ENCODE measurements at regions not wholly inside any gene's neighbourhood (a gene's known extent, or its start where the extent isn't known, plus 50 kb on each side); places are given as distances from the start of the nearest gene placed in this dataset.

DNA sequence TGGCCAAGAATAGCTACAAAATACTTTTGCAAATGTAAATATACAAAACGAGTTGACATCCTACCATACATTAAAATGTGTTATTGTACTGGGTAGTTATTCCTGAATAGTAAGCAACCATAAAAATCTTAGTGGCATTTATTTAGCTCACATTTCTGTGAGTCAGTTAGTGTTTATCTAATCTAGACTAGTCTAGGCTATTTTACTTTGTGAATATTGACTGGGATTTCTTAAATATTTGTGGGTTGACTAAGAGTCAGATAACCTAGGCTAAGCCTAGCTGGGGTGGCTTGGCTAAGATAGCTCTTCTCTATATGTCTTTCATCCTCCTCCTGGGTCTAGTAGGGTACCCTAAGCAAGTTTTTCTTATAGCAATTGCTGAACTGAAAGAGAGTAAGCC, 543.8 kb upstream of the DIAPH2 start:
- Histone ChIP-seq H3K4me3 (no peak overlapping the region), H3K9me3 (no peaks in the 10 kb centered on the region)

DNA sequence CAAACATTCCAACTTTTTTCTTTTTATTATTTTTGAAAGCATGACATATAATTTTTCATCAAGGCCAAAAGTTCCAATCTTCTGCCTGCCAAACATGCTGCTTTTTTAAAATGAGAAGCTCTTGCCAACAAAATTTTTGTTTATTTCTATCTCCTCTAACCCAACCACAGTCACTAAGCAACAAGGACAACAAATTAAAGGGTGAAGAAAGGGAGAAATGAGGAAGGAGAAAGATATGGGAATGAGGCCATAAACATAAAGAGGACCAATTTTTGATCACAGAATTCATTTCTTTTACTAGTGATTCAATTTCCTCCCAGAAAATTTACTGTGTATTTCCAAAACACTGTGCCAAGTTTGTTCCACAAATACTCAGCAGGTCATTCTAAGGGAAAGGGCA, 537.0 kb upstream of the DIAPH2 start:
- DNase-seq (no peak), ATAC-seq (no peak)
- Histone ChIP-seq H3K4me1 (no peaks in the 10 kb centered on the region), H3K27me3 (no peaks in the 10 kb centered on the region), H3K27ac (peak overlapping the region; percentile 36), H3K36me3 (no peaks in the 10 kb centered on the region), H3K9me3 (no peaks in the 10 kb centered on the region), H3K4me3 (no peak overlapping the region)
- TF ChIP-seq, protein P1, sequence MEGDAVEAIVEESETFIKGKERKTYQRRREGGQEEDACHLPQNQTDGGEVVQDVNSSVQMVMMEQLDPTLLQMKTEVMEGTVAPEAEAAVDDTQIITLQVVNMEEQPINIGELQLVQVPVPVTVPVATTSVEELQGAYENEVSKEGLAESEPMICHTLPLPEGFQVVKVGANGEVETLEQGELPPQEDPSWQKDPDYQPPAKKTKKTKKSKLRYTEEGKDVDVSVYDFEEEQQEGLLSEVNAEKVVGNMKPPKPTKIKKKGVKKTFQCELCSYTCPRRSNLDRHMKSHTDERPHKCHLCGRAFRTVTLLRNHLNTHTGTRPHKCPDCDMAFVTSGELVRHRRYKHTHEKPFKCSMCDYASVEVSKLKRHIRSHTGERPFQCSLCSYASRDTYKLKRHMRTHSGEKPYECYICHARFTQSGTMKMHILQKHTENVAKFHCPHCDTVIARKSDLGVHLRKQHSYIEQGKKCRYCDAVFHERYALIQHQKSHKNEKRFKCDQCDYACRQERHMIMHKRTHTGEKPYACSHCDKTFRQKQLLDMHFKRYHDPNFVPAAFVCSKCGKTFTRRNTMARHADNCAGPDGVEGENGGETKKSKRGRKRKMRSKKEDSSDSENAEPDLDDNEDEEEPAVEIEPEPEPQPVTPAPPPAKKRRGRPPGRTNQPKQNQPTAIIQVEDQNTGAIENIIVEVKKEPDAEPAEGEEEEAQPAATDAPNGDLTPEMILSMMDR (IDR thresholded peaks at IDR 0.05), result no peak
- intact Hi-C loops (cut with DNase I), result no loop called here

More for the DNA sequence above, 543.8 kb upstream of the DIAPH2 start:
- no peaks in the 10 kb centered on the region for H3K4me1 ChIP-seq
- H3K27me3 ChIP-seq, result no peaks in the 10 kb centered on the region
- no peaks in the 10 kb centered on the region for H3K36me3 ChIP-seq
- intact Hi-C loops (cut with DNase I), result no loop called here
- ATAC-seq (no peak), DNase-seq (no peak)
- TF ChIP-seq, protein P1 (IDR thresholded peaks at IDR 0.05), result no peak
- no peak overlapping the region for H3K27ac ChIP-seq

DNA sequence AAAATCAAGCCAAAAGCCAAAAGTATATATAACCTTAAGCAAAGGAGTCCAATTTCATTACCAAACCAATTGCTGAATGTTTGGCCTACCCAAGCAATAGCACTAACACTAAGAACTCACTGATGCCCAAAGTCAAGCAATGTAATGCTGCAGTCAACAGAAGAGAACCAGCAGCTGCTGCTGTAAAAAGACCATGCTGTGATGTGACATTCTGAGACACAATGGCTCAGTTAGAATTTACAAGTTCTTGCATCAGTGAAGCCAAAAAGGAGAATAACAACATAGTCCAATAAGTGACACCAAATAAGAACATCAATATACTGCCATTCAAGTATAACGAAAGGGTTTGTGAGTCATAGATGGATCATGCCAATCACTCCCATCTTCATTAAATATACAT, 514.0 kb upstream of the DIAPH2 start:
- DNase-seq (no peak), ATAC-seq (no peak)
- no peak overlapping the region for H3K4me3 ChIP-seq
- no peaks in the 10 kb centered on the region for H3K9me3 ChIP-seq
- H3K36me3 ChIP-seq, result no peaks in the 10 kb centered on the region
- intact Hi-C loops (cut with DNase I), result no loop called here
- TF ChIP-seq, protein P1 (IDR thresholded peaks at IDR 0.05), result no peak
- H3K27ac ChIP-seq, result no peak overlapping the region
- H3K27me3 ChIP-seq, result no peaks in the 10 kb centered on the region
- no peaks in the 10 kb centered on the region for H3K4me1 ChIP-seq

DNA sequence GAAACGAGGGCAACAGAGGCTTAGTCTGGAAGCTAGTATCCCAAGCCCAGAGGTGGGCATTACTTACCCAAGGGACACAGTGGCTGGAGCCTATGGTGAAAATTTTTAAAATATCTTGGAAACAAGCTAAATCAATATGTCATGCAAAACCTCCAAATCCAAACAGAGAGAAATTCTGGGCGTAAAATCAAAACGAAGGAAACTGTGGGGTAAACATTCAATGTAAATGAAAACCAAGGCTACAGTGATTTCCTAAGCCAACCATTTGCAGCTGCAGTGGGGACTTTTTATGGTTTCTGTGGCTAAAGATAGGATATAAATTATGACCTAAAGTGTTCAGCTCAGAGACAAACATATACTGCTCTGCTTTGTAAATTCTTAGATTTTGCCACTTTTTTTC, 507.7 kb upstream of the DIAPH2 start:
- TF ChIP-seq, protein P1 (IDR thresholded peaks at IDR 0.05), result no peak
- Histone ChIP-seq H3K27ac (no peak overlapping the region), H3K9me3 (no peaks in the 10 kb centered on the region), H3K36me3 (no peaks in the 10 kb centered on the region), H3K4me1 (no peaks in the 10 kb centered on the region), H3K4me3 (no peak overlapping the region), H3K27me3 (no peaks in the 10 kb centered on the region)
- DNase-seq (no peak), ATAC-seq (no peak)
- intact Hi-C loops (cut with DNase I), result no loop called here

DNA sequence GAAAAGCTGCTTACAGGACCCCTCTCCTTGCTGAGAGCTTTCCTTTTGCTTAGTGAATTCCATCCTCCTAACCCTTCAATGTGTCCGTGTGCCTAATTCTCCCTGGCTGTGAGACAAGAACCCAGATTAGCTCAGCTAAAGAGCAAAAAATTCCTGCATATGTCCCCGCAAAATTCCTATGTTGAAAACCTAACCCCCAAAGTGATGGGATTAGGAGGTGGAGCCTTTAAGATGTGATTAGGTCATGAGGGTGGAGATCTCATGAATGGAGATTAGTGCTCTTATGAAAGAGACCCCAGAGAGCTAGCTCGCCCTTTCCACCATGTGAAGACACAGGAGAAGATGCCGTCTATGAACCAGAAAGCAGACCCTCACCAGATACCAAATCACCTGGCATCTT, 503.0 kb upstream of the DIAPH2 start:
- Histone ChIP-seq H3K4me3 (no peak overlapping the region), H3K4me1 (no peaks in the 10 kb centered on the region), H3K9me3 (no peaks in the 10 kb centered on the region), H3K36me3 (no peaks in the 10 kb centered on the region), H3K27me3 (no peaks in the 10 kb centered on the region), H3K27ac (no peak overlapping the region)
- ATAC-seq, result no peak
- TF ChIP-seq, protein P1 (IDR thresholded peaks at IDR 0.05), result no peak
- intact Hi-C loops (cut with DNase I), result no loop called here
- DNase-seq, result no peak

DNA sequence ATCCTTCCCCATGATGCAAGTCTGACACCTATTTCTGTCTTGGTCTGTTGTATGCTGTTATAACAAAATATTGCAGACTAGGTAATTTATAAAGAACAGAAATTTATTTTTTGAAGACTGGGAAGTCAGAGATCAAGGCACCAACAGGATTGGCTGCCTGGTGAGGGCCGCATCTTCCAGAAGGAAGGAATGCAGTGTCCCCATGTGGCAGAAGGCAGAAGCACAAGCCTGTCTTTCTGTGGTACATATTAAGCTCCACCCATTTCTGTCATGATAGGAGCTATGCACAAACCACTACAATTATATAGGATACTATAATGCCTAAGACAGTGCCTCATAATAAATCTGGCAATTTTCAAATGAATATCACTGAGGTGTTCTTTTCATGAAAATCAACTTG, 502.3 kb upstream of the DIAPH2 start:
- intact Hi-C loops (cut with DNase I), result no loop called here
- no peaks in the 10 kb centered on the region for H3K4me1 ChIP-seq
- H3K4me3 ChIP-seq, result no peak overlapping the region
- no peaks in the 10 kb centered on the region for H3K9me3 ChIP-seq
- no peak overlapping the region for H3K27ac ChIP-seq
- no peak for DNase-seq
- H3K36me3 ChIP-seq, result no peaks in the 10 kb centered on the region
- TF ChIP-seq, protein P1 (IDR thresholded peaks at IDR 0.05), result peak; percentile 39
- H3K27me3 ChIP-seq, result no peaks in the 10 kb centered on the region
- ATAC-seq, result no peak

All from upper lobe of right lung (tissue), 1 donor.